Heart right ventricle (tissue), 16 donors: ENCODE measurements at regions not wholly inside any gene's neighbourhood (a gene's known extent, or its start where the extent isn't known, plus 50 kb on each side); places are given as distances from the start of the nearest gene placed in this dataset.

Source experiments
- ATAC-seq, 8 donors: fragments of 200-7000 bp; cut with Tn5 transposase; one replicate each; pipeline ENCODE4 v1.9.1; 2020; ENCODE audit warnings: mild to moderate bottlenecking in 8 of 8, moderate library complexity in 8 of 8, moderate number of reproducible peaks in 1 of 8
- DNase-seq, 2 donors: peaks; one replicate each; pipeline ENCODE4 v3.0.0-alpha.2; 2020
- H3K27ac ChIP-seq, 10 donors: fragments of 200-600 bp; sonication (generic) in 2 of 10; one replicate each; pipeline versions ENCODE4 v1.5.0 to v1.8.0; 2020 to 2022; ENCODE audit warnings: mild to moderate bottlenecking in 3 of 10
- H3K27me3 ChIP-seq, 7 donors: fragments of 200-600 bp; one replicate each; pipeline ENCODE4 v1.8.0; 2021 to 2022; ENCODE audit warnings: mild to moderate bottlenecking in 2 of 7
- H3K36me3 ChIP-seq, 9 donors: fragments of 200-600 bp; sonication (generic) in 1 of 9; one replicate each; pipeline versions ENCODE4 v1.5.0 to v1.8.0; 2020 to 2022; ENCODE audit warnings: mild to moderate bottlenecking in 2 of 9
- H3K4me1 ChIP-seq, 9 donors: fragments of 200-600 bp; sonication (generic) in 1 of 9; one replicate each; pipeline versions ENCODE4 v1.5.0 to v1.8.0; 2020 to 2022; ENCODE audit warnings: mild to moderate bottlenecking in 4 of 9
- H3K4me3 ChIP-seq, 10 donors: fragments of 200-600 bp; sonication (generic) in 2 of 10; one replicate each; pipeline versions ENCODE4 v1.5.0 to v1.8.0; 2020 to 2022; ENCODE audit warnings: mild to moderate bottlenecking in 7 of 10, moderate library complexity in 2 of 10
- H3K9me3 ChIP-seq, 11 donors: fragments of 200-600 bp in 10 of 11; sonication (generic) in 2 of 11; one replicate each; pipeline versions ENCODE4 v1.5.0 to v1.8.0; 2013 to 2022; ENCODE audit warnings: mild to moderate bottlenecking in 2 of 11, control low read depth in 1 of 11, moderate library complexity in 1 of 11
- CTCF ChIP-seq, 9 donors: fragments of 200-600 bp; sonication (generic) in 2 of 9; IDR thresholded peaks; one replicate each; pipeline versions ENCODE4 v1.5.0 to v1.8.0; 2021 to 2022; ENCODE audit warnings: antibody characterized with exemption in 9 of 9, mild to moderate bottlenecking in 5 of 9, moderate library complexity in 1 of 9
- WGBS, 2 donors: extraction: QIAGEN DNeasy Blood & Tissue Kit; methylation state at CpG; one replicate each; pipeline ENCODE4 v1.1.7; 2013; ENCODE audit warnings: inconsistent platforms in 1 of 2; 5-methylcytosine and 5-hydroxymethylcytosine counted together
- intact Hi-C, 10 donors: fragments of 100-400 bp; cut with DNase I; formaldehyde crosslinking; loops; one replicate each; pipeline versions ENCODE4 v1.11.1 to v1.14.2; 2022
- donor health status: Arrhythmogenic right ventricular cardiomyopathy.
- donor health status: ischemic (EF 13 %, LVEDD 7.1; RV severe dilation, severe dysfunction).
- donor health status: healthy with polysubstance abuse.
- donor health status: DM: no; HTN: yes; CAD: no.
- donor health status: DM: no; HTN: no; CAD: no.
- donor health status: ischemic (EF 25% LVEDD 6.9; RV normal size, moderate dysfunction).
- donor health status: ischemic (EF 25% LVEDD 5.7; RV mildly dilated, moderate dysfunction).
- donor health status: healthy.
- donor health status: DM: yes; HTN: yes; CAD: no.
- donor health status: Ischemic cardiomyopathy.
- donor health status: ischemic (EF 35%, LVEDD 5.7; RV mildly dilated, moderate dysfunction).
- donor health status: nonischemic (EF 11% LVEDD 7.7; RV severe dilation, severe dysfunction).
- donor health status: DM: yes; HTN: yes; CAD: no.
- donor health status: PGD.
- donor health status: ischemic (EF 29% LVEDD 5.4; RV normal size, mild dysfunction).
- donor health status: nonischemic (EF 23%, LVEDD 6.1; RV moderate dilation, normal function).

- 52 to 56% methylated on average over 6 of the region's 6 CpGs for WGBS, 2 donors
- Histone ChIP-seq H3K4me3 (no peak overlapping the region), H3K4me1 (no peaks in the 10 kb centered on the region), H3K27ac (no peak overlapping the region), H3K27me3 (no peaks in the 10 kb centered on the region), H3K36me3 (no peaks in the 10 kb centered on the region), H3K9me3 (peaks cover 0 to 26% (median 0%) of the 10 kb centered on the region in 11 donors)
- no peak for TF ChIP-seq CTCF (IDR thresholded peaks at IDR 0.05)
- no peak for DNase-seq
- ATAC-seq: no peak
- intact Hi-C loops: no loop called here
These were observed 1225.4 kb upstream of the LRRTM1 start for GRCh38 chr2:81529944-81530343.

GRCh38 chr2:81528852-81529480 is 1224.4 kb upstream of the LRRTM1 start:
- no peak overlapping the region for H3K27ac ChIP-seq
- H3K4me1 ChIP-seq: no peaks in the 10 kb centered on the region
- no peak for DNase-seq
- H3K4me3 ChIP-seq: no peak overlapping the region
- peaks cover 0 to 29% (median 0%) of the 10 kb centered on the region in 11 donors for H3K9me3 ChIP-seq
- TF ChIP-seq CTCF (IDR thresholded peaks at IDR 0.05): no peak
- intact Hi-C loops: no loop called here
- H3K27me3 ChIP-seq: no peaks in the 10 kb centered on the region
- 94% methylated on average over 3 of the region's 3 CpGs for WGBS, 2 donors
- no peak for ATAC-seq
- no peaks in the 10 kb centered on the region for H3K36me3 ChIP-seq

- 69 to 78% methylated on average over 2 of the region's 2 CpGs for WGBS, 2 donors
- Histone ChIP-seq H3K4me1 (no peaks in the 10 kb centered on the region), H3K27me3 (no peaks in the 10 kb centered on the region), H3K9me3 (peaks cover 0 to 9% (median 0%) of the 10 kb centered on the region in 11 donors), H3K36me3 (no peaks in the 10 kb centered on the region), H3K27ac (no peak overlapping the region), H3K4me3 (no peak overlapping the region)
- ATAC-seq (no peak), DNase-seq (no peak)
- no peak for TF ChIP-seq CTCF (IDR thresholded peaks at IDR 0.05)
- intact Hi-C loops: no loop called here
These were observed 1218.8 kb upstream of the LRRTM1 start for GRCh38 chr2:81523344-81523743.

GRCh38 chr2:81513328-81513727 is 1208.8 kb upstream of the LRRTM1 start:
- Histone ChIP-seq H3K9me3 (peaks cover 0 to 1% (median 0%) of the 10 kb centered on the region in 11 donors), H3K4me3 (no peak overlapping the region), H3K4me1 (no peaks in the 10 kb centered on the region), H3K27me3 (no peaks in the 10 kb centered on the region), H3K36me3 (no peaks in the 10 kb centered on the region), H3K27ac (no peak overlapping the region)
- DNase-seq (no peak), ATAC-seq (no peak)
- intact Hi-C loops: no loop called here
- 86 to 88% methylated on average over 2 of the region's 2 CpGs for WGBS, 2 donors
- no peak for TF ChIP-seq CTCF (IDR thresholded peaks at IDR 0.05)
